H1 (cell line): ENCODE measurements at regions not wholly inside any gene's neighbourhood (a gene's known extent, or its start where the extent isn't known, plus 50 kb on each side); places are given as distances from the start of the nearest gene placed in this dataset.

Experiments
- CTCF ChIA-PET: fragments of 300-600 bp; sonication (Branson Sonifier 250); formaldehyde crosslinking; loops from one replicate; lab custom pipeline; 2021; ENCODE audit not compliant: partially characterized antibody; lab: Charles Lee
- POLR2A ChIA-PET: fragments of 300-600 bp; sonication (Branson Sonifier 250); formaldehyde crosslinking; loops from one replicate; lab custom pipeline; 2021; ENCODE audit warnings: inconsistent platforms; ENCODE audit not compliant: partially characterized antibody; lab: Charles Lee
- DNase-seq, 2 experiments: peaks; one replicate each; pipeline versions ENCODE4 v3.0.0 to v3.0.0-alpha.2; 2010 to 2022; ENCODE audit warnings: low spot score in 2 of 2, low read depth in 1 of 2, mixed read lengths in 1 of 2
- FAIRE-seq: peaks from 2 replicates; lab custom pipeline; 2011; peaks lifted over from hg19 to GRCh38; lab: Jason Lieb, UNC
- H2AFZ ChIP-seq: 2 replicates; pipeline ENCODE4 v1.8.1; 2012; ENCODE audit warnings: low read length, inconsistent platforms
- H2AK5ac ChIP-seq: 2 replicates; pipeline ENCODE4 v1.6.1; 2013; ENCODE audit warnings: low read depth, low read length
- H2BK120ac ChIP-seq: replicated peaks from 2 replicates; pipeline ENCODE3; 2013; ENCODE audit warnings: low read depth, low read length, inconsistent platforms
- H2BK12ac ChIP-seq: 2 replicates; pipeline ENCODE4 v1.6.1; 2013; ENCODE audit warnings: low read depth, low read length
- H2BK15ac ChIP-seq: 2 replicates; pipeline ENCODE4 v1.6.1; 2013; ENCODE audit warnings: low read length
- H2BK20ac ChIP-seq: 2 replicates; pipeline ENCODE4 v1.6.1; 2013; ENCODE audit warnings: low read length
- H2BK5ac ChIP-seq: 2 replicates; pipeline ENCODE4 v1.6.1; 2013; ENCODE audit warnings: low read depth, low read length
- H3K14ac ChIP-seq: 2 replicates; pipeline ENCODE4 v1.6.1; 2013; ENCODE audit warnings: inconsistent platforms; ENCODE audit not compliant: insufficient read length
- H3K18ac ChIP-seq: 2 replicates; pipeline ENCODE4 v1.6.1; 2013; ENCODE audit warnings: low read length; ENCODE audit errors: extremely low read depth
- H3K23ac ChIP-seq: 2 replicates; pipeline ENCODE4 v1.6.1; 2013; ENCODE audit warnings: inconsistent platforms; ENCODE audit not compliant: insufficient read length
- H3K23me2 ChIP-seq: 2 replicates; pipeline ENCODE4 v1.6.1; 2013; ENCODE audit warnings: low read depth, low read length
- H3K27ac ChIP-seq: 2 replicates; pipeline ENCODE4 v1.6.1; 2011; ENCODE audit warnings: low read depth, low read length, inconsistent platforms
- H3K27me3 ChIP-seq, 4 experiments: replicated peaks in 1 of 4; 1 replicate in 1 of 4; 2 replicates in 3 of 4; pipeline versions ENCODE4 v1.6.1 to v1.8.1; 2011 to 2013; ENCODE audit warnings: low read length in 3 of 4, mild to moderate bottlenecking in 3 of 4, inconsistent platforms in 2 of 4, mixed read lengths in 2 of 4, moderate library complexity in 1 of 4; ENCODE audit not compliant: control insufficient read depth in 3 of 4, insufficient read depth in 3 of 4; ENCODE audit errors: extremely low read depth in 1 of 4
- H3K36me3 ChIP-seq, 4 experiments: 2 replicates each; pipeline versions ENCODE4 v1.6.1 to v1.8.1; 2011 to 2013; ENCODE audit warnings: mild to moderate bottlenecking in 4 of 4, low read length in 3 of 4, moderate library complexity in 2 of 4, control low read depth in 1 of 4, inconsistent platforms in 1 of 4; ENCODE audit not compliant: insufficient read depth in 4 of 4, control insufficient read depth in 2 of 4
- H3K4ac ChIP-seq: replicated peaks from 2 replicates; pipeline ENCODE3; 2013; ENCODE audit warnings: low read length, low read depth, mixed read lengths, inconsistent platforms; ENCODE audit not compliant: insufficient read length
- H3K4me1 ChIP-seq, 4 experiments: replicated peaks in 1 of 4; 1 replicate in 1 of 4; 2 replicates in 3 of 4; pipeline versions ENCODE4 v1.6.1 to v1.8.1; 2011 to 2013; ENCODE audit warnings: low read length in 3 of 4, inconsistent platforms in 2 of 4, mixed read lengths in 1 of 4; ENCODE audit not compliant: insufficient read depth in 4 of 4, control insufficient read depth in 3 of 4
- H3K4me2 ChIP-seq, 2 experiments: 2 replicates each; pipeline versions ENCODE4 v1.6.1 to v1.8.1; 2011 to 2013; ENCODE audit warnings: low read depth in 2 of 2, low read length in 2 of 2, control low read depth in 1 of 2, inconsistent platforms in 1 of 2, mild to moderate bottlenecking in 1 of 2; ENCODE audit not compliant: insufficient read depth in 1 of 2
- H3K4me3 ChIP-seq, 4 experiments: fragments of 200-600, 300-600 bp in 1 of 4; sonication (generic), shearing (Covaris generic), sonication (Bioruptor Twin) in 1 of 4; 2 replicates each; pipeline versions ENCODE4 v1.5.1 to v1.8.1; 2011 to 2016; ENCODE audit warnings: low read length in 4 of 4, low read depth in 3 of 4, control low read depth in 2 of 4, inconsistent platforms in 2 of 4, mild to moderate bottlenecking in 2 of 4, mixed read lengths in 1 of 4, moderate library complexity in 1 of 4; ENCODE audit not compliant: insufficient read depth in 2 of 4; ENCODE audit errors: extremely low read depth in 1 of 4
- H3K56ac ChIP-seq: replicated peaks from 2 replicates; pipeline ENCODE3; 2013; ENCODE audit warnings: low read depth, mild to moderate bottlenecking, mixed read lengths, low read length, inconsistent platforms; ENCODE audit not compliant: insufficient read length
- H3K79me1 ChIP-seq: 2 replicates; pipeline ENCODE4 v1.6.1; 2013; ENCODE audit warnings: low read depth, low read length, control low read depth
- H3K79me2 ChIP-seq, 2 experiments: 2 replicates each; pipeline versions ENCODE4 v1.6.1 to v1.8.1; 2012 to 2013; ENCODE audit warnings: low read length in 2 of 2, mild to moderate bottlenecking in 2 of 2, inconsistent platforms in 1 of 2; ENCODE audit not compliant: insufficient read depth in 2 of 2, control insufficient read depth in 1 of 2
- H3K9ac ChIP-seq, 4 experiments: replicated peaks in 1 of 4; 1 replicate in 1 of 4; 2 replicates in 3 of 4; pipeline versions ENCODE4 v1.6.1 to v1.8.1; 2011 to 2013; ENCODE audit warnings: low read depth in 3 of 4, low read length in 3 of 4, control low read depth in 2 of 4, mild to moderate bottlenecking in 2 of 4, moderate library complexity in 2 of 4, inconsistent platforms in 1 of 4; ENCODE audit errors: extremely low read depth in 1 of 4
- H3K9me3 ChIP-seq, 2 experiments: 2 replicates each; pipeline versions ENCODE4 v1.6.1 to v1.8.1; 2012 to 2013; ENCODE audit warnings: mild to moderate bottlenecking in 2 of 2, moderate library complexity in 2 of 2, control low read depth in 1 of 2, inconsistent platforms in 1 of 2, low read depth in 1 of 2, low read length in 1 of 2, mixed read lengths in 1 of 2; ENCODE audit not compliant: insufficient read depth in 2 of 2
- H4K20me1 ChIP-seq, 2 experiments: replicated peaks in 1 of 2; 2 replicates each; pipeline versions ENCODE3 to v1.8.1; 2011 to 2013; ENCODE audit warnings: inconsistent platforms in 2 of 2, low read length in 2 of 2, mild to moderate bottlenecking in 1 of 2; ENCODE audit not compliant: insufficient read depth in 2 of 2, control insufficient read depth in 1 of 2
- H4K5ac ChIP-seq: 2 replicates; pipeline ENCODE4 v1.6.1; 2013; ENCODE audit warnings: low read length, low read depth, mixed read lengths, inconsistent platforms; ENCODE audit not compliant: insufficient read length
- H4K8ac ChIP-seq: 2 replicates; pipeline ENCODE4 v1.8.0; 2013; ENCODE audit warnings: mild to moderate bottlenecking, moderate library complexity, low read length, inconsistent platforms; ENCODE audit not compliant: insufficient read depth; ENCODE audit errors: extremely low read depth
- H4K91ac ChIP-seq: replicated peaks from 2 replicates; pipeline ENCODE3; 2013; ENCODE audit warnings: low read length, mixed read lengths, inconsistent platforms; ENCODE audit not compliant: insufficient read length
- CBX5 ChIP-seq: fragments of 300-800, 300-1000 bp; sonication (generic); IDR thresholded peaks from 2 replicates; pipeline ENCODE4 v1.7.1; 2016; ENCODE audit warnings: antibody characterized with exemption, low read length, low read depth
- EGR1 ChIP-seq: IDR thresholded peaks from 2 replicates; pipeline ENCODE4 v1.6.1; 2011; ENCODE audit warnings: low read depth, low read length, borderline replicate concordance
- EZH2 ChIP-seq: fragments of 200-600 bp; sonication (generic); IDR thresholded peaks from 2 replicates; pipeline ENCODE4 v1.7.1; 2012; ENCODE audit warnings: low read depth, mild to moderate bottlenecking, moderate library complexity, low read length, inconsistent platforms; ENCODE audit not compliant: severe bottlenecking
- FOSL1 ChIP-seq: IDR thresholded peaks from 2 replicates; pipeline ENCODE4 v1.6.1; 2011; ENCODE audit warnings: mild to moderate bottlenecking, low read depth, low read length, moderate library complexity; ENCODE audit not compliant: insufficient read depth
- HDAC2 ChIP-seq, 2 experiments: fragments of 300-600 bp in 1 of 2; sonication (generic) in 1 of 2; IDR thresholded peaks; 2 replicates each; pipeline ENCODE4 v1.6.1; 2011 to 2012; ENCODE audit warnings: low read depth in 2 of 2, low read length in 2 of 2, mild to moderate bottlenecking in 2 of 2, moderate library complexity in 2 of 2, borderline replicate concordance in 1 of 2, inconsistent platforms in 1 of 2
- KDM4A ChIP-seq: IDR thresholded peaks from one replicate; pipeline ENCODE4 v1.7.1; 2012; ENCODE audit warnings: low read depth, mild to moderate bottlenecking, moderate library complexity, low read length, inconsistent platforms; ENCODE audit not compliant: severe bottlenecking
- POU5F1 ChIP-seq: IDR thresholded peaks from 2 replicates; pipeline ENCODE4 v1.6.1; 2011; ENCODE audit warnings: low read depth, mild to moderate bottlenecking, low read length, moderate library complexity
- SIN3A ChIP-seq, 2 experiments: IDR thresholded peaks in 1 of 2; conservative IDR thresholded peaks in 1 of 2; 2 replicates each; pipeline ENCODE4 v1.6.1; 2011 to 2012; ENCODE audit warnings: low read length in 2 of 2, improper control_type of control experiment in 1 of 2, low read depth in 1 of 2, mild to moderate bottlenecking in 1 of 2
- SIX5 ChIP-seq: IDR thresholded peaks from 2 replicates; pipeline ENCODE4 v1.6.1; 2011; ENCODE audit warnings: mild to moderate bottlenecking, low read depth, low read length
- TAF1 ChIP-seq: IDR thresholded peaks from 2 replicates; pipeline ENCODE4 v1.6.1; 2011; ENCODE audit warnings: mild to moderate bottlenecking, low read depth, low read length
- TBP ChIP-seq: IDR thresholded peaks from 2 replicates; pipeline ENCODE4 v1.6.1; 2011; ENCODE audit warnings: low read depth, low read length, improper control_type of control experiment
- TCF12 ChIP-seq: IDR thresholded peaks from 2 replicates; pipeline ENCODE4 v1.6.1; 2011; ENCODE audit warnings: low read depth, mild to moderate bottlenecking, low read length
- ZNF274 ChIP-seq: IDR thresholded peaks from 2 replicates; pipeline ENCODE4 v1.7.0; 2012; ENCODE audit warnings: low read length, borderline replicate concordance; ENCODE audit errors: extremely low read depth
- TF ChIP-seq, protein P1 (sequence below): IDR thresholded peaks from 2 replicates; pipeline ENCODE4 v1.6.1; 2011; ENCODE audit warnings: low read length, improper control_type of control experiment

DNA sequence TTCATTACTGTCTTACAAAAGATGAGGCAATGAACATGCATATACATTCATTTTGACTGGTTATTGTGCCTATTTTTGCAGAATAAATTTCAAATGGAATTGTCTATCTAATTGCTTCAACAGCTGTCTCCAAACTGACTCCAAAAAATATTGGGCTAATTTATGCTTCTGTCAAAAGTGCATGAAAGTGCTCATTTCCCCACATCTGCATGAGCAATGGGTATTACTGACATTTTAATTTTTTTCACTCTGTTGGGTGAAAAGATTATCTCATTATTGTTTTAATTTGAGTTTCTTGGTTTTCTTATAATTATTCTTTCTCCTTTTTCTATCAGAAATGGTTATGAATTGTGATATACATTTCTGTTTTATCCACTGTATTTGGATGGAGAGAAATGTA, 404.2 kb downstream of the QKI start:
- Histone ChIP-seq H3K23me2 (no peaks in the 10 kb centered on the region; the same call in 1 of the 2 replicates), H4K8ac (no peak overlapping the region), H2BK15ac (no peak overlapping the region), H3K4me2 (no peak overlapping the region), H4K5ac (no peak overlapping the region), H3K27ac (no peak overlapping the region), H2BK5ac (no peak overlapping the region), H3K14ac (no peak overlapping the region), H3K9ac (no peak overlapping the region), H4K91ac (no peak overlapping the region), H3K18ac (no peak overlapping the region), H3K4me1 (no peaks in the 10 kb centered on the region; a peak in 1 of 7 replicates), H3K56ac (no peak overlapping the region), H2BK120ac (no peak overlapping the region), H3K36me3 (no peaks in the 10 kb centered on the region), H3K79me2 (no peaks in the 10 kb centered on the region), H2BK12ac (no peak overlapping the region), H3K23ac (no peak overlapping the region), H3K4ac (no peak overlapping the region), H3K9me3 (no peaks in the 10 kb centered on the region), H2AK5ac (no peak overlapping the region), H4K20me1 (no peaks in the 10 kb centered on the region), H2BK20ac (no peak overlapping the region), H2AFZ (no peak overlapping the region), H3K4me3 (no peak overlapping the region), H3K27me3 (no peaks in the 10 kb centered on the region), H3K79me1 (no peaks in the 10 kb centered on the region)
- FAIRE-seq: no peak
- ChIA-PET CTCF (no interaction called here), POLR2A (no interaction called here)
- no peak for DNase-seq
- TF ChIP-seq EGR1 (no peak), TCF12 (no peak), HDAC2 (IDR thresholded peaks at IDR 0.05; ENCODE audit: borderline replicate concordance in 1 of 2, low read depth in 2 of 2, low read length in 2 of 2) (no peak), TAF1 (no peak), SIX5 (no peak), SIN3A (conservative IDR thresholded peaks at IDR 0.05 in 1 of 2, IDR thresholded peaks at IDR 0.05 in 1 of 2; ENCODE audit: low read depth in 1 of 2, low read length in 2 of 2) (no peak), TBP (no peak), FOSL1 (no peak), CBX5 (no peak), KDM4A (no peak), ZNF274 (no peak), POU5F1 (no peak), EZH2 (no peak)
- TF ChIP-seq, protein P1, sequence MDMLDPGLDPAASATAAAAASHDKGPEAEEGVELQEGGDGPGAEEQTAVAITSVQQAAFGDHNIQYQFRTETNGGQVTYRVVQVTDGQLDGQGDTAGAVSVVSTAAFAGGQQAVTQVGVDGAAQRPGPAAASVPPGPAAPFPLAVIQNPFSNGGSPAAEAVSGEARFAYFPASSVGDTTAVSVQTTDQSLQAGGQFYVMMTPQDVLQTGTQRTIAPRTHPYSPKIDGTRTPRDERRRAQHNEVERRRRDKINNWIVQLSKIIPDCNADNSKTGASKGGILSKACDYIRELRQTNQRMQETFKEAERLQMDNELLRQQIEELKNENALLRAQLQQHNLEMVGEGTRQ: no peak
